ENCODE measurements at regions not wholly inside any gene's neighbourhood (a gene's known extent, or its start where the extent isn't known, plus 50 kb on each side); places are given as distances from the start of the nearest gene placed in this dataset.

DNA sequence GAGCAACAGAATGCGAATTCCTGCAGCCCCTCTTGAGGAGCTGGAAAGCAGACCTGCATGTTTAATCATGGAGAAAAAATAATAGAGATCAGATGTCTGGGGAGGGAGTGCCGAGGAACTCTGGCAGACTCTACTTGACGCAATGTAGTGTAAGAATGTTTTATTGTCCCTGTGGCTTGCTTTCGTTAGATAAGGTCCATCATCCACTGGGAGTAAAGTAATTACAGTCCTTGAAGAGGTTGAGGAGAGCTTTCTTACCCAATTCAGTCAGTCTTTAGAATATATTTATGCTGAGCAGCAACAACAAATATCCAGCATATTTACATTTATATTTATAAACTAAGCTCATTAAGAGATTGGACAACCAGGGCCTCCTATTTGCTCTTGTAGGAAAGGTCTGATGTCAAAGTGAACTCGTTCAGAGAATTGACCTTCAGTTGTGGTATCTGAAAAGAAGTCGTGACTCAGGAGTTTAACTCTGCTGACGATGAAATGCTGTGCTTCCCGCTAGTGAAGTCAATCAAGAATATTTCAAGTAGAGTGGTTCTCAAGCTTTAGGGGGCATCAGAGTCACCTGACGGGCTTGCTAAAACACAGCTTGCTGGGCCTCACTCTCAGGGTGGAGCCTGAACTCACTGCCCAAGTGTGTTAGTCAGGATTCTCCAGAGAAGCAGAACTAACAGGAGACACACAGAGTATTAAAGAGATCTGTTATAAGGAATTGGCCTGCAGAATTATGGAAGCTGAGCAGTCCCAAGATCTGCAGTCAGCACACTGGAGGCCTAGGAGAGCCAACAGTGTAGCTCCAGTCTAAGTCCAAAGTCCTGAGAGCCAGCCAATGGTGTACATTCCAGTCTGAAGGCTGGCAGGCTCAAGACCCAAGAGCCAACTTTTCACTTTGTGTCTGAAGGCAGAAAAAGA is 139.3 kb upstream of the LMNTD1 start:
- Histone ChIP-seq H3K4me3 (replicated peaks in 1 of 4; ENCODE audit: control extremely low read depth in 1 of 4, insufficient read depth in 1 of 4, low read depth in 3 of 4, low read length in 4 of 4) (no peak overlapping the region), H4K20me1 (ENCODE audit: control insufficient read depth, extremely low read depth, insufficient read depth, low read length) (no peaks in the 10 kb centered on the region)
- no peak for TF ChIP-seq EZH2 (IDR thresholded peaks at IDR 0.05; ENCODE audit: low read length, missing control alignments)
- TF ChIP-seq, protein P1, sequence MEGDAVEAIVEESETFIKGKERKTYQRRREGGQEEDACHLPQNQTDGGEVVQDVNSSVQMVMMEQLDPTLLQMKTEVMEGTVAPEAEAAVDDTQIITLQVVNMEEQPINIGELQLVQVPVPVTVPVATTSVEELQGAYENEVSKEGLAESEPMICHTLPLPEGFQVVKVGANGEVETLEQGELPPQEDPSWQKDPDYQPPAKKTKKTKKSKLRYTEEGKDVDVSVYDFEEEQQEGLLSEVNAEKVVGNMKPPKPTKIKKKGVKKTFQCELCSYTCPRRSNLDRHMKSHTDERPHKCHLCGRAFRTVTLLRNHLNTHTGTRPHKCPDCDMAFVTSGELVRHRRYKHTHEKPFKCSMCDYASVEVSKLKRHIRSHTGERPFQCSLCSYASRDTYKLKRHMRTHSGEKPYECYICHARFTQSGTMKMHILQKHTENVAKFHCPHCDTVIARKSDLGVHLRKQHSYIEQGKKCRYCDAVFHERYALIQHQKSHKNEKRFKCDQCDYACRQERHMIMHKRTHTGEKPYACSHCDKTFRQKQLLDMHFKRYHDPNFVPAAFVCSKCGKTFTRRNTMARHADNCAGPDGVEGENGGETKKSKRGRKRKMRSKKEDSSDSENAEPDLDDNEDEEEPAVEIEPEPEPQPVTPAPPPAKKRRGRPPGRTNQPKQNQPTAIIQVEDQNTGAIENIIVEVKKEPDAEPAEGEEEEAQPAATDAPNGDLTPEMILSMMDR (conservative IDR thresholded peaks at IDR 0.05 in 1 of 2, IDR thresholded peaks at IDR 0.05 in 1 of 2; ENCODE audit: low read depth in 1 of 2, low read length in 2 of 2), result no peak

DNA sequence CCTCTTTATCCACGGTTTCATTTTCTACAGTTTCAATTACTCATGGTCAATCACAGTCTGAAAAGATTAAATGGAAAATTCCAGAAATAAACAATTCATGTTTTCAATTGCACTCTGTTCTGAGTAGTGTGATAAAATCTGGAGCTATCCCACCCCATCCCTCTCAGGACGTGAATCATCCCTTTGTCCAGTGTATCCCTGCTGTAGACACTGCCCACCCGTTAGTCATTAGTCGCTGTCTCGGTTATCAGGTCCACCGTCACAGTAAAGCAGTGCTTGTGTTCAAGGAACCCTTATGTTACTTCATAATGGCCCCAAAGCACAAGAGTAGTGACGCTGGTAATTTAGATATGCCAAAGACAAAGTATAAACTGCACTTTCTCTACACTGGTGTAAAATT is 141.0 kb upstream of the LMNTD1 start:
- no peaks in the 10 kb centered on the region for H3K9me3 ChIP-seq (ENCODE audit: control insufficient read depth, insufficient read depth, low read depth, low read length)
- peak overlapping the region; percentile 52 for H3K4me2 ChIP-seq (ENCODE audit: extremely low read depth, insufficient read depth, low read length)
- no peak overlapping the region for H3K4me3 ChIP-seq (replicated peaks in 1 of 4; ENCODE audit: control extremely low read depth in 1 of 4, insufficient read depth in 1 of 4, low read depth in 3 of 4, low read length in 4 of 4)
- H4K20me1 ChIP-seq (ENCODE audit: control insufficient read depth, extremely low read depth, insufficient read depth, low read length), result no peaks in the 10 kb centered on the region
- H3K36me3 ChIP-seq (ENCODE audit: control insufficient read depth, insufficient read depth, low read length), result no peaks in the 10 kb centered on the region
- H3K27me3 ChIP-seq (ENCODE audit: control insufficient read depth, insufficient read depth, low read length), result no peaks in the 10 kb centered on the region
- no peaks in the 10 kb centered on the region for H3K79me2 ChIP-seq (ENCODE audit: control insufficient read depth, insufficient read depth, low read length)
- H3K9ac ChIP-seq (ENCODE audit: insufficient read depth, low read length), result no peak overlapping the region
- H2AFZ ChIP-seq (ENCODE audit: low read length), result no peak overlapping the region
- H3K4me1 ChIP-seq (ENCODE audit: control insufficient read depth, extremely low read depth, insufficient read depth, low read length), result peaks cover 3% of the 10 kb centered on the region
- DNase-seq (ENCODE audit: low read depth in 2 of 2), result peak; percentile 44 to 94
- TF ChIP-seq, protein P1 (conservative IDR thresholded peaks at IDR 0.05 in 1 of 2, IDR thresholded peaks at IDR 0.05 in 1 of 2; ENCODE audit: low read depth in 1 of 2, low read length in 2 of 2), result no peak
- no peak for TF ChIP-seq EZH2 (IDR thresholded peaks at IDR 0.05; ENCODE audit: low read length, missing control alignments)
- H3K27ac ChIP-seq (ENCODE audit: insufficient read depth, low read length), result no peak overlapping the region

More for the DNA sequence above, 139.3 kb upstream of the LMNTD1 start:
- no peaks in the 10 kb centered on the region for H3K27me3 ChIP-seq (ENCODE audit: control insufficient read depth, insufficient read depth, low read length)
- no peaks in the 10 kb centered on the region for H3K36me3 ChIP-seq (ENCODE audit: control insufficient read depth, insufficient read depth, low read length)
- no peak overlapping the region for H3K4me2 ChIP-seq (ENCODE audit: extremely low read depth, insufficient read depth, low read length)
- H3K4me1 ChIP-seq (ENCODE audit: control insufficient read depth, extremely low read depth, insufficient read depth, low read length), result peaks cover 3% of the 10 kb centered on the region
- H3K9me3 ChIP-seq (ENCODE audit: control insufficient read depth, insufficient read depth, low read depth, low read length), result no peaks in the 10 kb centered on the region
- H3K27ac ChIP-seq (ENCODE audit: insufficient read depth, low read length), result no peak overlapping the region
- H2AFZ ChIP-seq (ENCODE audit: low read length), result no peak overlapping the region
- DNase-seq (ENCODE audit: low read depth in 2 of 2), result peak; percentile 51 to 89
- H3K9ac ChIP-seq (ENCODE audit: insufficient read depth, low read length), result no peak overlapping the region
- no peaks in the 10 kb centered on the region for H3K79me2 ChIP-seq (ENCODE audit: control insufficient read depth, insufficient read depth, low read length)

DNA sequence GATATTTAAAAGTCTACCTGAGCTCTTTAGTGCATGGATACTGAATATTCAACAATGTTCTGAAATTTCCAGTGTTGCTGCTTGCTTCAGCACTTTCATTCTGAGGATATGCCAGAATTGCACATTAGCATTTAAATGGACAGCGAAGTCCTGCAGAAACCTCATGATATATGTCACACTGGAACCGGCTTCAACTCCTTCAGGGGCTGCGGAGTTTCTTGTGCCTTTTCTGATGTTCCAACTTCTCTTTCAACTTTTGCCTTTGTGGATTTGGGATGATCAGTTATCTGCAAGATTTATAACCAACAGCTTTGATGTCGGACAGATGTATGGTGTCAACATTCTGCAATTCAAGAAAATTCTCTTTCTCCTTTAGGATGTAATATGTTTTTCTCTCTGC is 142.5 kb upstream of the LMNTD1 start:
- Histone ChIP-seq H3K4me1 (ENCODE audit: control insufficient read depth, extremely low read depth, insufficient read depth, low read length) (peaks cover 3% of the 10 kb centered on the region), H3K9ac (ENCODE audit: insufficient read depth, low read length) (no peak overlapping the region), H2AFZ (ENCODE audit: low read length) (no peak overlapping the region), H3K27ac (ENCODE audit: insufficient read depth, low read length) (no peak overlapping the region), H4K20me1 (ENCODE audit: control insufficient read depth, extremely low read depth, insufficient read depth, low read length) (no peaks in the 10 kb centered on the region), H3K27me3 (ENCODE audit: control insufficient read depth, insufficient read depth, low read length) (no peaks in the 10 kb centered on the region), H3K9me3 (ENCODE audit: control insufficient read depth, insufficient read depth, low read depth, low read length) (no peaks in the 10 kb centered on the region), H3K4me2 (ENCODE audit: extremely low read depth, insufficient read depth, low read length) (no peak overlapping the region), H3K79me2 (ENCODE audit: control insufficient read depth, insufficient read depth, low read length) (no peaks in the 10 kb centered on the region), H3K4me3 (replicated peaks in 1 of 4; ENCODE audit: control extremely low read depth in 1 of 4, insufficient read depth in 1 of 4, low read depth in 3 of 4, low read length in 4 of 4) (no peak overlapping the region), H3K36me3 (ENCODE audit: control insufficient read depth, insufficient read depth, low read length) (no peaks in the 10 kb centered on the region)
- TF ChIP-seq, protein P1 (conservative IDR thresholded peaks at IDR 0.05 in 1 of 2, IDR thresholded peaks at IDR 0.05 in 1 of 2; ENCODE audit: low read depth in 1 of 2, low read length in 2 of 2), result no peak
- TF ChIP-seq EZH2 (IDR thresholded peaks at IDR 0.05; ENCODE audit: low read length, missing control alignments), result no peak
- DNase-seq (ENCODE audit: low read depth in 2 of 2), result no peak

Measured in fibroblast of lung (primary cell).